Endothelial cell (in vitro differentiated cells): ENCODE measurements at regions not wholly inside any gene's neighbourhood (a gene's known extent, or its start where the extent isn't known, plus 50 kb on each side); places are given as distances from the start of the nearest gene placed in this dataset.
"Not testable (repeated sequence)": the region's sequence is repeated elsewhere in the genome, so short reads cannot be mapped to it uniquely, and the experiment has no call there.

Experiments used
- DNase-seq: peaks from one replicate; pipeline ENCODE4 v3.0.0; 2021; ENCODE audit warnings: low spot score
- H3K27ac Mint-ChIP-seq: one replicate; pipeline ENCODE4 v1.8.0; 2021; ENCODE audit warnings: mixed read lengths, inconsistent platforms; ENCODE audit not compliant: unreplicated experiment
- H3K27me3 Mint-ChIP-seq: one replicate; pipeline ENCODE4 v1.8.0; 2021; ENCODE audit warnings: mild to moderate bottlenecking, moderate library complexity, mixed read lengths, inconsistent platforms; ENCODE audit not compliant: unreplicated experiment
- H3K36me3 Mint-ChIP-seq: one replicate; pipeline ENCODE4 v1.8.0; 2021; ENCODE audit warnings: mild to moderate bottlenecking, low read depth, mixed read lengths, inconsistent platforms; ENCODE audit not compliant: unreplicated experiment
- H3K4me1 Mint-ChIP-seq: one replicate; pipeline ENCODE4 v1.8.0; 2021; ENCODE audit warnings: mild to moderate bottlenecking, mixed read lengths, inconsistent platforms; ENCODE audit not compliant: unreplicated experiment
- H3K4me3 Mint-ChIP-seq: one replicate; pipeline ENCODE4 v1.8.0; 2021; ENCODE audit warnings: mild to moderate bottlenecking, mixed read lengths, inconsistent platforms; ENCODE audit not compliant: unreplicated experiment
- H3K9me3 Mint-ChIP-seq: one replicate; pipeline ENCODE4 v1.8.0; 2021; ENCODE audit warnings: mixed read lengths, inconsistent platforms; ENCODE audit not compliant: unreplicated experiment
- TF ChIP-seq, protein P1 (sequence below): fragments of 200-600 bp; sonication (generic); IDR thresholded peaks from one replicate; pipeline ENCODE4 v1.5.0; 2021; ENCODE audit warnings: antibody characterized with exemption; ENCODE audit not compliant: unreplicated experiment

DNA sequence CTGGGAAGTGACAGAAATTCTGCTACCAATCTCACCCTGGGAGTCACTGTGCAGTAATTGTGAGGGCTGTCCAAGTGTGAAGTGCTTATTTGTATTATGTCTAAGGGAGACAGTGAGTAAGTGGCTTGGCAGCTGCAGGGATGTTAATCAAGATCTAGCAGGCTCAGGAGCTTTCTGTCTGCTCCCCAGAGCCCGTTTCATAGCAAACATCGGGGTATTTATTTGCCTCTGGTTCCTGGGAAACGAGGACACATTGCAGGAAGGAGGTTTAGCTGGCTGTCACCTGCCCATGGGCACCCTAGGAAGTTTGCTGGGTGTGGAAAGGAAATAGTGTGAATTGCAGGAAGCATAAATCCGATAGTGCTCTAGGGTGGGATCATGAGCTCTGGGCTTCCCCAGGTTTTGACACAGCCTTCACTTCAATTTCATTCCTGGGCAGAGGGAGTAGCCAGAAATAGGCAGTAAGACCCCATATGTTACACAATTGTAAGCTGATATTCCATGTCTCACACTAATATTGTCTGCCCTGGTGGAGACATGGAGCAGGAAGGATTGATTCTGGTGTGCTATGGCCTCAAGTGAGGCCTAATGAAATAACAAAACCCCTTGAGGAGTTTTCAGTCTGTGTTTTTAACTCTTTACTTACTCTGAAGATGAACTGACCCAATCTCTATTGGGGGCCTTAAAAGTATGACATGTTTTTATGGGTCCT lies 74.1 kb upstream of the MITF start:
- Mint-ChIP-seq H3K27ac (peak overlapping the region; percentile 94), H3K4me3 (peak overlapping the region; percentile 70)

DNA sequence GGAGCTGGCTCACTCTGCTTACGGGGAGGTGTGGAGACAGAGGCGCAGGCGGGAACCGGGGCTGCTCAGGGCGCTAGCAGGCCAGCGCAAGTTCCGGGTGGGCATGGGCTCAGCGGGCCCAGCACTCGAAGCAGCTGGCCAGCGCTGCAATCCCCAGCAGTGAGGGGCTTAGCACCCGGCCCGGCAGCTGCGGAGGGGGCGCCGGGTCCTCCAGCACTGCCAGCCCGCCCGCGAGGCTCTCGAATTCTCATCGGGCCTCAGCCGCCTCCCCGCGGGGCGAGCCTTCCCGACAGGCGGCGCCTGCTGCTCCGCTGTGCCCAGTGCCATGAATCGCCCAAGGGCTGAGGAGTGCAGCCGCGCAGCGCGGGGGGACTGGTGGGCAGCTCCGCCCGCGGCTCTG lies 78.6 kb upstream of the MITF start:
- Mint-ChIP-seq H3K4me3 (no peak overlapping the region), H3K36me3 (no peaks in the 10 kb centered on the region), H3K27ac (no peak overlapping the region), H3K27me3 (no peaks in the 10 kb centered on the region), H3K4me1 (peaks cover 24% of the 10 kb centered on the region), H3K9me3 (no peaks in the 10 kb centered on the region)
- no peak for DNase-seq
- TF ChIP-seq, protein P1, sequence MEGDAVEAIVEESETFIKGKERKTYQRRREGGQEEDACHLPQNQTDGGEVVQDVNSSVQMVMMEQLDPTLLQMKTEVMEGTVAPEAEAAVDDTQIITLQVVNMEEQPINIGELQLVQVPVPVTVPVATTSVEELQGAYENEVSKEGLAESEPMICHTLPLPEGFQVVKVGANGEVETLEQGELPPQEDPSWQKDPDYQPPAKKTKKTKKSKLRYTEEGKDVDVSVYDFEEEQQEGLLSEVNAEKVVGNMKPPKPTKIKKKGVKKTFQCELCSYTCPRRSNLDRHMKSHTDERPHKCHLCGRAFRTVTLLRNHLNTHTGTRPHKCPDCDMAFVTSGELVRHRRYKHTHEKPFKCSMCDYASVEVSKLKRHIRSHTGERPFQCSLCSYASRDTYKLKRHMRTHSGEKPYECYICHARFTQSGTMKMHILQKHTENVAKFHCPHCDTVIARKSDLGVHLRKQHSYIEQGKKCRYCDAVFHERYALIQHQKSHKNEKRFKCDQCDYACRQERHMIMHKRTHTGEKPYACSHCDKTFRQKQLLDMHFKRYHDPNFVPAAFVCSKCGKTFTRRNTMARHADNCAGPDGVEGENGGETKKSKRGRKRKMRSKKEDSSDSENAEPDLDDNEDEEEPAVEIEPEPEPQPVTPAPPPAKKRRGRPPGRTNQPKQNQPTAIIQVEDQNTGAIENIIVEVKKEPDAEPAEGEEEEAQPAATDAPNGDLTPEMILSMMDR: no peak

More for the DNA sequence above, 74.1 kb upstream of the MITF start:
- H3K9me3 Mint-ChIP-seq: no peaks in the 10 kb centered on the region
- H3K27me3 Mint-ChIP-seq: no peaks in the 10 kb centered on the region
- TF ChIP-seq, protein P1: no peak
- H3K4me1 Mint-ChIP-seq: peaks cover 27% of the 10 kb centered on the region
- DNase-seq: peak; percentile 28
- no peaks in the 10 kb centered on the region for H3K36me3 Mint-ChIP-seq

DNA sequence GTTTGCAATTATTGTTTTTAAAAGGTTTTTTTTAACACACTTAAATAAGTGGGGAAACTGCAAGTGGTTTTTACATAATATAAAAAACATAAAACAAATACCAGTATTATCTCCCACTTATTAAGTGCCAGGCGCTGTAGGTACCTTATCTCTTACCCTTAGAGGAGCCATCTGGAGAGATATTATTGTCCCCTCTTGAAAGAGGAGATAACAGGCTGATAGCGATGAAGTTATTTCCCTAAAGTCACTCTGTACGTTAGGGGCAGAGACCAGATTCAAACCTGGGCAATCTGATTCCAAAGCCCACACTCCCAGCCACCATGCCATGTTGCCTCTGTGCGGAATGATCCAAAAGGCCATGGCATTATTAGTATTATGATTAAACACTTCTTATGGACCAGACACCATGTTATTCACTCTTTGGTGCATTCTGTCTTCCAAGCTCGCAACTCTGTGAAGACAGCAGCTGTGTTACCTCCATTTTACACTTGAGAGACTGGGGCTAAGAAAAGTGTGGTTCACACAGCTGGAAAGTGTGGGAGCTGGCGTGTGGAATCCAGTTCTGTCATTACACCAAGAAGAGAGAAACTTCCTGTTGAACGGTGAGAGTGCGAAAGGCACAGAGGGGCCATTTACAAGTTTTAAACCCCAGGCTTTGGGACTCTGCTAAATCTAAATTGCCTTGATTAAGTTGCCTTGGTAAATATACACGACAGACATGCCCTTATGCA lies 79.9 kb upstream of the MITF start:
- H3K4me3 Mint-ChIP-seq: no peak overlapping the region
- H3K4me1 Mint-ChIP-seq: peaks cover 12% of the 10 kb centered on the region
- no peaks in the 10 kb centered on the region for H3K27me3 Mint-ChIP-seq
- H3K27ac Mint-ChIP-seq: no peak overlapping the region
- H3K36me3 Mint-ChIP-seq: no peaks in the 10 kb centered on the region
- H3K9me3 Mint-ChIP-seq: no peaks in the 10 kb centered on the region
- TF ChIP-seq, protein P1: no peak
- no peak for DNase-seq

DNA sequence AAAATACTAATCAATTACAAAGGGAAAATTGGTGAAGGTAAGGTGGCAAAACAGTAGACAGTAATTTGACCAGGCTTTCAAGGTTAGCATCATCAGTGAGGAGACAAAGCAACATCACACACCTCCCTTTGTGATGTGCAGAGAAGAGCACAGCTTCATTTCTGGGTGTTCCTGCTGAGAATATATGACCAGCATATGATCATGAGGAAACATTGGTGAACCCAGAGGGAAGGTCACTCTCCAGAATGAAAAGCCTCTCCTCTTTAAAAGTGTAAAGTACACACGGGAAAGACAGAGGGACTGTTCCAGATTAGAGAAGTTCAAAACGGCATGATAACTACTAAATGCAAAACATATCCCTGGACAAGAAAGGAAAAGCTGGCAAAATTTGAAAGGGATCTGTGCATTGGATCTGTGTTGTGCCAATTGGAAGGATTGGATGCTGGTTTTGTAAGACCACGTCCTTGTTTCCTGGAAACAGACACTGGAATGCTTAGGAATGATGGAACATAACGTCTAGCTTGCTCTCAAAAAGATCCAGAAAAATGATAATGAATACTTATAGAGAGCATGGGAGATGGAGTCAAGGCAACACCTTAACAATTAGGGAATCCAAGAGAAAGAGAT lies 80.6 kb upstream of the MITF start:
- H3K27ac Mint-ChIP-seq: no peak overlapping the region
- H3K4me3 Mint-ChIP-seq: no peak overlapping the region
- H3K36me3 Mint-ChIP-seq: no peaks in the 10 kb centered on the region
- H3K27me3 Mint-ChIP-seq: no peaks in the 10 kb centered on the region
- no peak for DNase-seq
- peaks cover 5% of the 10 kb centered on the region for H3K4me1 Mint-ChIP-seq
- TF ChIP-seq, protein P1: no peak
- H3K9me3 Mint-ChIP-seq: no peaks in the 10 kb centered on the region

DNA sequence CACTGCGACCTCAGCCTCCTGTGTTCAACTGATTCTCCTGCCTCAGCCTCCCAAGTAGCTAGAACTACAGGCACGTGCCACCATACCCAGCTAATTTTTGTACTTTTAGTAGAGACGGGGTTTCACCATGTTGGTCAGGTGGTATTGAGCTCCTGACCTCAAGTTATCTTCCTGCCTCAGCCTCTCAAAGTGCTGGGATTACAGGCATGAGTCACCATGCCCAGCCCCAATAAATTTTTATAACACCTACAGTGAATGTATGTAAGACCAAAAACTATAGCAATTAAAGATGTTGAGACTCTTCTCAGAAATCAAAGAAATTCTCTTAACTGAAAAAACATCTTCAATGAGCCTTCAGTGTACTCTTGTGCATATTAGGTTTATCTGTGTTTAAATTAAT lies 82.2 kb upstream of the MITF start:
- H3K4me1 Mint-ChIP-seq, H3K27me3 Mint-ChIP-seq, H3K9me3 Mint-ChIP-seq, H3K4me3 Mint-ChIP-seq, DNase-seq, H3K36me3 Mint-ChIP-seq, H3K27ac Mint-ChIP-seq: not testable (repeated sequence)
